Spinal cord (tissue), 9 donors: ENCODE measurements at regions not wholly inside any gene's neighbourhood (a gene's known extent, or its start where the extent isn't known, plus 50 kb on each side); places are given as distances from the start of the nearest gene placed in this dataset.

Experiments
- DNase-seq, 6 donors: peaks; one replicate each; pipeline versions ENCODE4 v3.0.0 to v3.0.0-alpha.2; 2013 to 2015; ENCODE audit warnings: low spot score in 6 of 6, low read depth in 4 of 6
- H3K27ac ChIP-seq: one replicate; pipeline ENCODE4 v1.5.1; 2013; ENCODE audit warnings: low read depth, low read length, control low read depth
- H3K27me3 ChIP-seq: one replicate; pipeline ENCODE4 v1.6.1; 2013; ENCODE audit warnings: low read length; ENCODE audit not compliant: control insufficient read depth, insufficient read depth
- H3K36me3 ChIP-seq: one replicate; pipeline ENCODE4 v1.6.1; 2013; ENCODE audit warnings: low read length; ENCODE audit not compliant: control insufficient read depth, insufficient read depth
- H3K4me1 ChIP-seq: one replicate; pipeline ENCODE4 v1.6.1; 2013; ENCODE audit warnings: low read length; ENCODE audit not compliant: control insufficient read depth, insufficient read depth
- H3K4me3 ChIP-seq: one replicate; pipeline ENCODE4 v1.5.1; 2013; ENCODE audit warnings: low read depth, low read length, control low read depth
- H3K9me3 ChIP-seq: one replicate; pipeline ENCODE4 v1.6.1; 2013; ENCODE audit warnings: low read length; ENCODE audit not compliant: control insufficient read depth, insufficient read depth
- WGBS: methylation state at CpG from one replicate; pipeline ENCODE4 v1.1.5; 2013; ENCODE audit warnings: missing lambda C conversion rate; ENCODE audit not compliant: insufficient coverage; 5-methylcytosine and 5-hydroxymethylcytosine counted together
- donor health status: healthy.

- no peak overlapping the region for H3K4me3 ChIP-seq
- no peak for DNase-seq
- no peaks in the 10 kb centered on the region for H3K9me3 ChIP-seq
- H3K27me3 ChIP-seq: no peaks in the 10 kb centered on the region
- no peaks in the 10 kb centered on the region for H3K36me3 ChIP-seq
- WGBS: 95% methylated on average over 9 of the region's 18 CpGs
- H3K27ac ChIP-seq: no peak overlapping the region
- peaks cover 19% of the 10 kb centered on the region for H3K4me1 ChIP-seq
These were observed 878.1 kb downstream of the BRD1 start for GRCh38 chr22:48949375-48950149.

GRCh38 chr22:48948575-48949170 lies 879.0 kb downstream of the BRD1 start:
- no peak overlapping the region for H3K4me3 ChIP-seq
- DNase-seq: no peak
- 96% methylated on average over 6 of the region's 6 CpGs for WGBS
- H3K36me3 ChIP-seq: no peaks in the 10 kb centered on the region
- H3K9me3 ChIP-seq: no peaks in the 10 kb centered on the region
- H3K4me1 ChIP-seq: peaks cover 26% of the 10 kb centered on the region
- no peak overlapping the region for H3K27ac ChIP-seq
- no peaks in the 10 kb centered on the region for H3K27me3 ChIP-seq

- DNase-seq: no peak
- Histone ChIP-seq H3K36me3 (no peaks in the 10 kb centered on the region), H3K4me1 (peaks cover 31% of the 10 kb centered on the region), H3K9me3 (no peaks in the 10 kb centered on the region), H3K4me3 (no peak overlapping the region), H3K27me3 (no peaks in the 10 kb centered on the region), H3K27ac (no peak overlapping the region)
- WGBS: 89% methylated on average over 5 of the region's 5 CpGs
These were observed 880.0 kb downstream of the BRD1 start for GRCh38 chr22:48947636-48948035.

- peaks cover 31% of the 10 kb centered on the region for H3K4me1 ChIP-seq
- no peaks in the 10 kb centered on the region for H3K9me3 ChIP-seq
- no peak overlapping the region for H3K27ac ChIP-seq
- DNase-seq: no peak
- H3K4me3 ChIP-seq: no peak overlapping the region
- no peaks in the 10 kb centered on the region for H3K36me3 ChIP-seq
- no peaks in the 10 kb centered on the region for H3K27me3 ChIP-seq
- WGBS: 97% methylated on average over 22 of the region's 22 CpGs
These were observed 881.8 kb downstream of the BRD1 start for GRCh38 chr22:48945621-48946458.

- Histone ChIP-seq H3K9me3 (no peaks in the 10 kb centered on the region), H3K27me3 (no peaks in the 10 kb centered on the region), H3K4me1 (peaks cover 24% of the 10 kb centered on the region), H3K36me3 (no peaks in the 10 kb centered on the region), H3K4me3 (no peak overlapping the region), H3K27ac (no peak overlapping the region)
- WGBS: 82% methylated on average over 35 of the region's 38 CpGs
- DNase-seq: peak in 1 of 6 donors; percentile 21
These were observed 882.7 kb downstream of the BRD1 start for GRCh38 chr22:48944751-48945620.

GRCh38 chr22:48944433-48944750 lies 883.3 kb downstream of the BRD1 start:
- H3K27me3 ChIP-seq: no peaks in the 10 kb centered on the region
- H3K9me3 ChIP-seq: no peaks in the 10 kb centered on the region
- no peak overlapping the region for H3K27ac ChIP-seq
- peaks cover 28% of the 10 kb centered on the region for H3K4me1 ChIP-seq
- no peaks in the 10 kb centered on the region for H3K36me3 ChIP-seq
- no peak overlapping the region for H3K4me3 ChIP-seq
- no peak for DNase-seq
- 82% methylated on average over 5 of the region's 5 CpGs for WGBS

DNA sequence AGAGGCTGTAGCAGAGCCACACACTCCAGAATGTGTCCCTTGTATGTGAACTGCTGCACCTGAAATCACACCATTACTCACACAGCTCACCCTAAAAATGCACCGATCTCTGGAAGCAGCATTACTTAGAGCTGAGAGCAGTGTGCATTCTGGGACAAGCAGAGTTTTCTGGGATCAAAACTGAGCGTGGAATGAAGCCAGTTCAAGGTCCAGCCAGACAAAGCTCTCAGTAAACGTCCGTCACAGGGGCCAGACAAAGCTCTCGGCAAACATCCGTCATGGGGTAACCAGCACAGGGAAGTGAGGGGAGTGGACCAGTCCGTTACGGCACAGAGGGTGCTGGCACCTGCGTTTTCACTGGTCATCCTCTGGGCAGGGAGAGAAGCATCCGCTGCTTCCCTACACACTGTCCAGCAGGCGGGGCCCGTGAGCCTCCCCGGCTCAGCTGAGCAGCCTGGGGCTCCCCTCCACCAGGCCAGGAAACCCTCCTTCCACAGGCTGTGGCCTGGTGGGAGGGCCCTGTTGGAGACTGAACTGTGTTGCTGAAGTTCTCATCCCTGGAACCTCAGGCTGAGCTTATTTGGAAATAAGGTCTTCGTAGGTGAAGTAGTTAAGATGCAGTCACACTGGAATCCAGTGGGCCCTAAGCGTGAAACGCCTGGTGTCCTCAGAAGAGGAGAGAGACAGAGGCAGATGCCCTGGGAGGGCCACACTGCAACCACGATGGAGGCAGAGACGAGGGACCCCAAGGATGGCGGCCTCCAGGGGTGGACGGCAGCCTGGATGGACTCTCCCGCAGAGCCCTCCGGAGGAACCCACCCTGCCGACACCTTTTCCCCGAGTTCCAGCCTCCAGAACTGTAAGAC lies 883.9 kb downstream of the BRD1 start:
- H3K4me3 ChIP-seq: no peak overlapping the region
- H3K27me3 ChIP-seq: no peaks in the 10 kb centered on the region
- WGBS: 76% methylated on average over 20 of the region's 24 CpGs
- no peak overlapping the region for H3K27ac ChIP-seq
- peaks cover 32% of the 10 kb centered on the region for H3K4me1 ChIP-seq
- DNase-seq: peak in 1 of 6 donors; percentile 37
- no peaks in the 10 kb centered on the region for H3K36me3 ChIP-seq
- H3K9me3 ChIP-seq: no peaks in the 10 kb centered on the region

DNA sequence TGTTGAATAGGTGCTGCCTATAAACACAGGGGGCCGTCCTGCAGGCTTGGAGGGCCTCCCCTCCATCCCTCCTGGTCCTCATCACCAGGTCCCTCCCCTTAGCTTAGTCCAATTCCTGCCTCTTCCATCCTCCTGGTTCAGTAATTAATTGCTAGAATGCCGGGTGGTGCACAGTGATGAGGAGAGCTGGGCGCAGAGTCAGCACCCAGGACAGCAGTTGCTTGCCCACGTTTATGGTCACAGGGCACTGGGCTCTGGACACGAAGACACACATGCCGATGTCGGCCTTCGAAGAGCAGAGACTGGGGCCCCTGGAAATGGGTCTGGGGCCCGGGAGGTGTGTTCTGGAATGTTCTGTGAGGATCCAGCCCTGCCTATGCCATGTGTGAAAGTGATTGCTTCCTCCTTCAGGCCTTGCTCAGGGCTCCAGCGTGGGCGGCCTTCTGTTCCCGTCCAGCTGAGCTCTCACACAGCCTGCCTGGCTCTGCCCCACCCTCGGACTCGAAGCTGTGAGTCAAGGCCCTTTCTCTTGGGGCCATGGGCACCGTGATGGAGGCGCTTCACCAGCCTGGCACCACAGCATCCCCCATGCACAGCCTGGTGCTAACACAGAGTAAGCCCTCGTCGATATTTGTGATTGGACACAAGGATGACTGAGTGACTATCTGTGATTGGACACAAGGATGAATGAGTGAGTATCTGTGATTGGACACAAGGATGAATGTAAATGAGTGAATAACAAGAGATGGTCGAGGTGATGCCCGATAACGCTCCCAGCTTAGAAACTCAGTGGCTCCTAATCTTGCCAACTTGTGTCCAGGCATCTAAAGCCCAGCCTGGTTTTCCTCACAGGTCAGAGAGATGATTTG lies 884.7 kb downstream of the BRD1 start:
- Histone ChIP-seq H3K36me3 (no peaks in the 10 kb centered on the region), H3K4me1 (peaks cover 37% of the 10 kb centered on the region), H3K4me3 (no peak overlapping the region), H3K27ac (no peak overlapping the region), H3K27me3 (no peaks in the 10 kb centered on the region), H3K9me3 (no peaks in the 10 kb centered on the region)
- 76% methylated on average over 16 of the region's 21 CpGs for WGBS
- DNase-seq: no peak
